Muscle of back (tissue), 3 donors: ENCODE measurements at regions not wholly inside any gene's neighbourhood (a gene's known extent, or its start where the extent isn't known, plus 50 kb on each side); places are given as distances from the start of the nearest gene placed in this dataset.
A peak's percentile ranks its signal among the peaks of the same experiment; 100 is the strongest.
"Not testable (repeated sequence)": the region's sequence is repeated elsewhere in the genome, so short reads cannot be mapped to it uniquely, and the experiment has no call there.

Experiments
- DNase-seq, 3 donors: peaks; one replicate each; pipeline versions ENCODE4 v3.0.0 to v3.0.0-alpha.2; 2013

GRCh38 chr5:17828681-17829080, 194.4 kb downstream of the TAF11L14 start:
- peak in 1 of 3 donors; percentile 52 for DNase-seq

GRCh38 chr5:17829456-17829855, 195.2 kb downstream of the TAF11L14 start:
- DNase-seq = no peak

GRCh38 chr5:17831279-17831678, 197.0 kb downstream of the TAF11L14 start:
- no peak for DNase-seq

GRCh38 chr5:17832949-17833745, 198.9 kb downstream of the TAF11L14 start:
- peak; percentile 60 to 85 (median 75) for DNase-seq

- DNase-seq = no peak
Observed at GRCh38 chr5:17837757-17838156, 203.5 kb downstream of the TAF11L14 start.

DNA sequence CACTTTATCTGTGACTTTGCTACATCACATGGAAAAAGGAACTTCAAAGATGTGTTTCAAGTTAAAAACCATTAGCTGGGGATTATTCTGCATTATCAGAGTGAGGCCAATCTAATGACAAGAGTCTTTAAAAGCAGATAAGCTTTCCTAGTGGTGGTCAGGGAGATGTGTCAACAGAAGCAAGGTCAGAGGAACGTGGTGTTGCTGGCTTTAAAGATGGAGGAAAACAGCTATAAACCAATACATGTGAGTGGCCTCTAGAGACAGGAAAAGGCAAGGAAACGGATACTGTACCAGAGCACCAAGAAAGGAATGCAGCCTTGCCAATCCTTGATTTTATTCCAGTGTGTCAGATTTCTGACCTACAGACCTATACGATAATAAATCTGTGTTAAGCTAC, 204.2 kb downstream of the TAF11L14 start:
- no peak for DNase-seq

GRCh38 chr5:17839848-17840247, 205.6 kb downstream of the TAF11L14 start:
- no peak for DNase-seq

DNA sequence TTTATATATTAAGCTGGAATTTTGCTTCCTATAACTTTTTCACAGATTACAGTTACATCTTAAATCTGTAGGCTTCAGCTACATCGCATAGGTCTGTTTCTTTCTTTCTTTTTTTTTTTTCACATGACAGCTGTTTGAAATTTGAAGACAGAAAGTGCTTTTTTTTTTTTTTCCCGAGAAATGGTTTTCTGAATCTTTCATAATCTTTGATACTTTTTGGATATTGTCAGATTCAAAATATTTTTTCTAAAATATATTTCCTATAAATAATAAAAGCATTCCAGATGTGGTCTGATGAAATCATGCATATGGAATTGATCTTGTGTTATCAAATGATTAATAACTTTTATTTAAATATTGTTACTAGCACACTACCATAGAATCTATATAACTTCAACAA, 212.2 kb downstream of the TAF11L14 start:
- no peak for DNase-seq

DNA sequence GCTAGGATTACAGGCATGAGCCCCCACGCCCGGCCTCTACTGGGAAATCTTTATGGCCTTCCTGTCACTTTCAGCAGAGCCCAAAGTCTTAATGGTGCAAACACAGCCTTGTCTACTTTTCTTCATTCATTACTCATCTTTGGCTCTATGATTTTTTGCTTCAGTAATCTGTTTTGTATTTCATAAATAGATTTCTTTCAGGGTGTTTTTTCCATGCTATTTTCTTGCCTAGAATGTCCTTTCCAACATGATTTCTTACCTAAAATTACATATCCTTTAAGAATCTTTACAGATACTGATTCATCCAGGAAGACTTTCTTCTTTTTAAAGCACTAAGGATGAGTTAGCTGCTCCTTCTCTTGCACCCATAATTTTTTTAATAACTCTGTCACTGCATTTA, 213.0 kb downstream of the TAF11L14 start:
- DNase-seq = peak in 1 of 3 donors; percentile 56

- DNase-seq = no peak
Observed at GRCh38 chr5:17852111-17852510, 217.9 kb downstream of the TAF11L14 start.

DNA sequence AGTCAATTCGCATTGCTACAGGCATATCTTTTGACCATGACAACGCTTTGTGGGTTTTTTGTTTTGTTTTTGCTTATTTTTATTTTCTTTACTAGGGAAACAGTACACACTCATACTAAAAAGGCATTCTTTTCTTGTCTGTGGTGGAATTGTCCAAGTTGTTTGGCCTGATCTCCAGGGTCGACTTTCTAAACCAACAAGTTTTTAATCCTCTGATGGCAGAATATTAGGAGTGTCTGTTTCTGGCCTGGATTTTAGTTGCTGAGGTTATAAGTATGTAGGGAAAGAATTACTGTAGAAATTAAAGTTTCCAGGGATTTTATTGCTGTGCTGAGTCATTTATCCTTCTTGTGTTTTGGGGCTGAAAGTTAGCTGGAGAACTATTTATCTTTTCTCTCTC, 218.5 kb downstream of the TAF11L14 start:
- peak; percentile 34 to 86 (median 70) for DNase-seq

GRCh38 chr5:17854901-17855300, 220.6 kb downstream of the TAF11L14 start:
- no peak for DNase-seq

- no peak for DNase-seq
Observed at GRCh38 chr5:17860660-17861315, 226.5 kb downstream of the TAF11L14 start.

DNA sequence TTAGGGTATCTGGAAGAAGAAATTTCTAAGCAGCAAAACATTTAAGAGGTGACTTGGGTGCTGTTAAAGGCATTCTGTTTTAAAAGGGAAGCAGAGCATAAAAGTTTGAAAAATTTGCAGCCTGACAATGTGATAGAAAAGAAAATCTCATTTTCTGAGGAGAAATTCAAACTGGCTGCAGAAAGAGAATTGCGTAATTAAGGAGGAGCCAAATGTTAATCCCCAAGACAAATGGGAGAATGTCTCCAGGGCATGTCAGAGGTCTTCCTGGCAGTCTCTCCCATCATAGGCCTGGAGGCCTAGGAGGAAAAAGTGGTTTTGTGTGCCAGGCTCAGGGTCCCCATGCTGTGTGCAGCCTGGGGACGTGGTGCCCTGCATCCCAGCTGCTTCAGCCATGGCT, 230.6 kb downstream of the TAF11L14 start:
- not testable (repeated sequence) for DNase-seq

DNA sequence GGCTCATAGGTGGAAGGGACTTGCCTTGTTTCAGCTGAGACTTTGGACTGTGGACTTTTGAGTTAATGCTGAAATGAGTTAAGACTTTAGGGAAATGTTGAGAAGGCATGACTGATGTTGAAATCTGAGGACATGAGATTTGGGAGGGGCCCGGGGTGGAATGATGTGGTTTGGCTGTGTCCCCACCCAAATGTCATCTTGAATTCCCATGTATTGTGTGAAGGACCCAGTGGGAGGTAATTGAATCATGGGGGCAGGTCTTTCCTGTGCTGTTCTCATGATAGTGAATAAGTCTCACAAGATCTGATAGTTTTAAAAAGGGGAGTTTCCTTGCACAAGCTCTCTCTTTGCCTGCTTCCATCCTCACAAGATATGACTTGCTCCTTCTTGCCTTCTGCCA, 231.7 kb downstream of the TAF11L14 start:
- DNase-seq = not testable (repeated sequence)

DNA sequence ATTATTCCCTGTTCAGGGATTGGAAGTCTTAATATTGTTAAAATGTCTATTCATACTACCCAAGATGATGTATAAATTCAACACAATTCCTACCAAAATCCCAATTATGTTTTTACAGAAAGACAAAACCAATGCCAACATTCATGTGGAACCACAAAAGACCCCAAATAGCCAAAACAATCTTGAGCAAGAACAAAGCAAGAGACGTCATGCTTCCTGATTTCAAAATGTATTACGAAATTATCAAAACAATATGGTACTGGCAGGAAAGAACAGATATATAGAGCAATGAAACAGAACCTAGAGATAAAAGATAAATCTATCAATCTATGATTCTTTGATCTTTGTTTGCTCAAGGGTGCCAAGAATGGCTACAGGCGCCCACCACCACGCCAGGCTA, 237.9 kb downstream of the TAF11L14 start:
- no peak for DNase-seq

GRCh38 chr5:17878541-17878940, 244.3 kb downstream of the TAF11L14 start:
- peak in 1 of 3 donors; percentile 16 for DNase-seq

- no peak for DNase-seq
Observed at GRCh38 chr5:17879276-17879675, 245.0 kb downstream of the TAF11L14 start.

- no peak for DNase-seq
Observed at GRCh38 chr5:17880869-17881268, 246.6 kb downstream of the TAF11L14 start.

GRCh38 chr5:17882760-17883488, 248.7 kb downstream of the TAF11L14 start:
- DNase-seq = no peak

- no peak for DNase-seq
Observed at GRCh38 chr5:17888155-17888554, 253.9 kb downstream of the TAF11L14 start.

DNA sequence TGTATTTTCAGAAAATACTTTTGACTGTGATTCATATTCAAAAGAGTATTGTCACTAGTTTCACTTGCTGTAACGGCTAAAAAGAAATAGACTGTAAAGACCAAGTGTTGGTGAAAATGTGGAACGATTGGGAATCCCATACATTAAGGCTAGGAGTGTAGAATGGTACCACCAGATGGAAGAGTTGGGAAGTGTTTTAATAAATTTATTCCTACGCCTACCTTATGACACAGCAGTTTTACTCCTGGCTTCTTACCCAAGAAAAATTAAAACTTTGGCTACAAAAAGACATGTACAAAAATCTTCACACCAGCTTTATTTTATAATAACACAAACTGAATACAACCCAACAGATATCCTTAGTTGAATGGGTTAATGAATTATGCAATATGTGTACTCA, 256.2 kb downstream of the TAF11L14 start:
- DNase-seq = no peak

- no peak for DNase-seq
Observed at GRCh38 chr5:17891881-17892280, 257.6 kb downstream of the TAF11L14 start.
